ENCODE measurements at regions not wholly inside any gene's neighbourhood (a gene's known extent, or its start where the extent isn't known, plus 50 kb on each side); places are given as distances from the start of the nearest gene placed in this dataset.

- no peak for DNase-seq
Measured at GRCh38 chr12:97276661-97277429, 185.8 kb upstream of the RMST start.

- DNase-seq, result no peak
Measured at GRCh38 chr12:97283297-97283696, 179.3 kb upstream of the RMST start.

GRCh38 chr12:97288531-97288930 is 174.1 kb upstream of the RMST start:
- DNase-seq, result no peak

- no peak for DNase-seq
Measured at GRCh38 chr12:97292588-97292987, 170.0 kb upstream of the RMST start.

- DNase-seq, result no peak
Measured at GRCh38 chr12:97293541-97293940, 169.1 kb upstream of the RMST start.

GRCh38 chr12:97299847-97300246 is 162.8 kb upstream of the RMST start:
- DNase-seq, result no peak

- no peak for DNase-seq
Measured at GRCh38 chr12:97300431-97300830, 162.2 kb upstream of the RMST start.

DNA sequence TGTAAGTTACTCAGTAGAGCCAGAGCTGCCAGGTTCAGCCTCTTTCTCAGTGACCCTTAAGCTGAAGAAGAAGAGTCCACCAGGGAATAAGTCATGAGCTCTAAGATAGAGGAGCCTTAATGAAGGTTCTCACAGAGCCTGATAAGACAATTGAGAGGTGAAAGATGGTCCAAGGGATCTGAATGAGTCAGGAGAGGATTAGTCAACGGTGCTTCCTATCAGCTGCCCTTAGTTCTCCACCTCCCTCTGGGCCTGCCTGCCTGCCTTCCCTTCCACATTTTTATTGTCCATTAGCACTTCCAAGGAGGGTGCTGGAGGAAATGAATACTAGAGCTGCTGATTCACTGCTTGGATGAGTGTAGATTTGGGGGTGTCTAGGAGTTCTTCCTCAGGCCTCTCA is 161.7 kb upstream of the RMST start:
- DNase-seq, result no peak

GRCh38 chr12:97301576-97301975 is 161.0 kb upstream of the RMST start:
- DNase-seq, result no peak

DNA sequence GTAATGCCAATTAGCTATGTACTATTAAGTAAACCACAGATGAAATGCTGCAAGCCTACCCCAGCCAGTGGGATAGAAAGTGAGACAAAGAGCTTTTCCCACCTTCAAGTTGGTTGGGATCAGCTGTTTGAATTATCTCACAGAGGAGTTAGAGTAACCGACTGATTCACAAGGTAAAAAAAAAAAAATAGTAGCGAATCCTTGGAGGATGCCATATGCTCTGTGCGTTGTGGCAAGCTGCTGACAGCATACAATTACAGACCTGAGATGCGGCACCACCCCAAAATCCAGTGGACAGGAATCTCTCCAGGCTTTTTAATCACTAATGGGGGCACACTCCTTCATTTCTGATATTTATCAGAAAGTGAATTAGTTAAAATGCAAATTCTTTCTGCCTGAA is 157.0 kb upstream of the RMST start:
- DNase-seq, result no peak

- no peak for DNase-seq
Measured at GRCh38 chr12:97306147-97306546, 156.5 kb upstream of the RMST start.

DNA sequence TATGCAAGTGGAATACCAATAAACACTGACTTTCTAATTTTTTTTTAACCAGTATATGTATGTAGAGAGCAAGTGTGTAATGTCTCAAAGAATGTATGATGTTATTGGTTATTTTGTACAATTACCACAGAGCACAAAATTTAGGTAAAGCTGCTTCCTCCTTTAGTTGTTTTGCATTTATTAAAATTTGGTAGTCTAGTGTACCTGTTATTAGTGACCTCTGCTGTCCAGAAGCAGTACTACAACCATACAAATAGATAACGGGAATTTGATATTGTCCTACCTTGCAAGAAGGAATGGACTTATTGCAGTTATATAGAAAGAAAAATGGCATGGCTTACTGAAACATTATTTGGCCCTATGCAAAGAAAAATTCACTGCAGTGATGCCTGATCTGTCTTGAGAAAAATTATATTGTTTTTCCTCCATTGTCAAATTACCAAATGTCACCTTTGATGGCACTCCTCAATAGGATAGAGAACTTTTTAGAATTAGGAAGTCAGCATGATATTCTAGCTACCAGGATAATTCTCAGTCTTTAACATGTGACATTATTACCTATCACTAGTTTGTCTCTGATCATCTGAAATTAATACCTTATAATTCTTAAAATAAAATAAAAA is 153.9 kb upstream of the RMST start:
- DNase-seq, result no peak

GRCh38 chr12:97309921-97310320 is 152.7 kb upstream of the RMST start:
- no peak for DNase-seq

GRCh38 chr12:97312570-97313135 is 150.0 kb upstream of the RMST start:
- DNase-seq, result no peak

DNA sequence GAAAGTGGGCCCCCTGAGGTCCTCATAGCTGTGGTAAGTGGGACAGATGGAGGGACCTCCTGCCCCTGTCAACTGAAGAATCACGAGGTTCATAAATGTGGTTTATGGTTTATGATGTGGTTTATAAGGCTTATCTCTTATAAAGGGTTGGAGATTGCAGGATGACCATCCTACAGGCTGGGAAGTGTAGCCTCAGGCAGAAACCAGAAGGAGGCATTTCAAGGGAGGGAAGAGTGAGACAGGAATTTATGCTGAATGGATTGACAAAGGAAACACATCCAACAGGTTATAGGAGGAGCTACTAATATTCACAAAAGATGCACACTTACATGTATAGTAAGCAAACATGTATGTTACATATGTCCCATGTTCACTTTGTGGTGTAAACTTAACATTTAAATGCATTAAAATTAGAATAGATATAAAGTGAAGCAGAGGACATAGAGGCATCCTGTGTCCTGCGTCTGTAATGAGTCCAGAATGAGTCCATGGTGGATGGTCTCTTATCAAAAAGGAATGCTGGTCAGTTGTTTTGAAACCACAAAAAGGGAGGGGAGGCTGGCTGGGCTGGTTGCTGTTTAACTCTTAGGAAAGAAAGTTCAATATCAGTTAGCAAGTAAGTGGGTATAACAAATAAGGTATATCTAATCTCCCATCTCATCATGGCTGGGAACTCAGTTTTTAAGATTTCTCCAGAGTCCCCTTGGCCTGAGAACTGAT is 149.0 kb upstream of the RMST start:
- no peak for DNase-seq

GRCh38 chr12:97316321-97316720 is 146.3 kb upstream of the RMST start:
- DNase-seq, result no peak

- no peak for DNase-seq
Measured at GRCh38 chr12:97321621-97322020, 141.0 kb upstream of the RMST start.

GRCh38 chr12:97322388-97322787 is 140.2 kb upstream of the RMST start:
- DNase-seq, result no peak

GRCh38 chr12:97323154-97323553 is 139.4 kb upstream of the RMST start:
- no peak for DNase-seq

- no peak for DNase-seq
Measured at GRCh38 chr12:97324471-97324870, 138.1 kb upstream of the RMST start.

- no peak for DNase-seq
Measured at GRCh38 chr12:97335115-97335514, 127.5 kb upstream of the RMST start.

DNA sequence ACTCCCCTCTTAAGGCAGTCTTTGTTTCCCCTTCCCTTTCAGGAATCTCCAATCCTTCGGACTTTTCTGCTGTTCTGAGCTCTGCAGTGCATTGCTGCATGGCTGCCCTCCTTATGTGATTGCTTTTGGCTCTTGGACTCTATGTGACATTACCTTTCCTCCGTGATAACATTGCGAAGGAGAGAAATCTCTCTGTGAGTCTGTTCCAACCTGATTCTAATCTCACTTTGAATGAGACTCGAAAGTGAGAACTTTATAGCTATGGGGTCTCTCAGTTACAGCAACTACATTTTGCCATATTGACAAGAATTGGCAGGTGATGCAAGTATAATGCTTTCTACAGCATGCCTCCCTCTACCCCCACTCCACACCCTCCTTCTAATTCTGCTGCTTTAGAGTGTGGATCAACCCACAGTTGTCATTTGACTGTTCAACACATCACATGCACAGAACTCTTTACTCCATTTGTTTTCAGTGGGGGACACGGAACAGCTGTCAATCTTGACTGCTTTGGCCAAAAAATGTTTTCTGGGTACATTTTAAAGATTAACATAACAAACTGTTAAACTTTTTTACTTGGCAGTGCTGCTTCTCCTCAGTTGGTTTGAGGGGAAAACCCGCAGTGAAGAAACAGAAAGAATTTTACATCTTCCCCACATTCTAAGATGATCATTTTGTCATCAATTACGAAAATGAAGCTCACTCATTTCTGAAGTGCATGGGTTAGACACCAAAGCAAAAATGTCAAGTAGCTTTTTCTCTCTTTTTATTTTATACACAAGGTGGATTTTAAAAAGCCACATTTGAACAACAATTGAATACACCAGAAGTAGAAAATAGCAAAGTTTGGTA is 125.5 kb upstream of the RMST start:
- no peak for DNase-seq

DNA sequence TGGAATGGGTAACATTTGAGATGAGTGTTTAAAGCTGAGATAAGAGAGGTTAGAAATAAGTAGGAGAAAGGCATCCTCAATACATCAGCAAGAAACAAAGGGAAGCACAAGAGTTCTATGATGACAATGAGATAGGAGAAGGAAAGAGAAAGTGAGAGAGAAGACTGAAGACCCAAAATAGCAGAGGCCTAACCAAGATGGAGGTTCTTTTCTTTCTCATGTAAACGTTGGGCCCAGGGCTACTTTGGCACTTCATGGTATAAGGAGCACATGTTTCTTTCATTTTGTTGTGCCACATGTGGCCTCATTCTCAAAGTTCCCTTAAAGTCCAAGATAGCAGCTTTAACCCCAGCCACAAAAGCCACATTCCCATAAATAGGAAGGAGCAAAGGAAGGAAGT is 120.5 kb upstream of the RMST start:
- no peak for DNase-seq
